HL-60 (cell line): ENCODE measurements at regions not wholly inside any gene's neighbourhood (a gene's known extent, or its start where the extent isn't known, plus 50 kb on each side); places are given as distances from the start of the nearest gene placed in this dataset.

Source experiments
- GABPA ChIP-seq: IDR thresholded peaks from 2 replicates; pipeline ENCODE4 v1.6.1; 2012; ENCODE audit warnings: low read depth
- POLR2AphosphoS5 ChIP-seq: IDR thresholded peaks from 2 replicates; pipeline ENCODE4 v1.6.1; 2012; ENCODE audit warnings: low read depth
- TF ChIP-seq, protein P1 (sequence below): IDR thresholded peaks from one replicate; pipeline ENCODE4 v1.5.1; 2011; ENCODE audit warnings: low read length, control low read depth, inconsistent platforms; ENCODE audit not compliant: insufficient read depth
- TF ChIP-seq, protein P2 (sequence below): IDR thresholded peaks from 2 replicates; pipeline ENCODE4 v1.6.1; 2012; ENCODE audit warnings: low read depth; ENCODE audit not compliant: insufficient replicate concordance

DNA sequence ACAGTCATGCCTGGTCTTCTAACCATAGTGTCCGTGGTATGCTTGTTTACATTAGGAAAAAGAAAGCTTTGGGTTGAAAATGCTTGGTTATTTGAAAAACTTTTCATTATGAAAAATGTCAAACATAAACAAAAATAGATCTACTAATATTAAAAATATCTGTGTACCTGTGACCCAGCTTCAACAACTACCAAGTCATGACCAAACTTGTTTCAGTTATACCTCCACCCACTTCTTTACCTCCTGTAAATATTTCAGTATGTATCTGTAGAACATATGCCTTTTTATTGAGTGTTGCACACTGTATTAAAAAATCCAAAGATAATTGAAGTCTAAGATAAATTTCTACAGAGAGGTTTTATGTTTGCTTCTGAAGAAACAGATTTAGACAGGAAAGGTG is 153.7 kb upstream of the GYPA start:
- TF ChIP-seq, protein P1, sequence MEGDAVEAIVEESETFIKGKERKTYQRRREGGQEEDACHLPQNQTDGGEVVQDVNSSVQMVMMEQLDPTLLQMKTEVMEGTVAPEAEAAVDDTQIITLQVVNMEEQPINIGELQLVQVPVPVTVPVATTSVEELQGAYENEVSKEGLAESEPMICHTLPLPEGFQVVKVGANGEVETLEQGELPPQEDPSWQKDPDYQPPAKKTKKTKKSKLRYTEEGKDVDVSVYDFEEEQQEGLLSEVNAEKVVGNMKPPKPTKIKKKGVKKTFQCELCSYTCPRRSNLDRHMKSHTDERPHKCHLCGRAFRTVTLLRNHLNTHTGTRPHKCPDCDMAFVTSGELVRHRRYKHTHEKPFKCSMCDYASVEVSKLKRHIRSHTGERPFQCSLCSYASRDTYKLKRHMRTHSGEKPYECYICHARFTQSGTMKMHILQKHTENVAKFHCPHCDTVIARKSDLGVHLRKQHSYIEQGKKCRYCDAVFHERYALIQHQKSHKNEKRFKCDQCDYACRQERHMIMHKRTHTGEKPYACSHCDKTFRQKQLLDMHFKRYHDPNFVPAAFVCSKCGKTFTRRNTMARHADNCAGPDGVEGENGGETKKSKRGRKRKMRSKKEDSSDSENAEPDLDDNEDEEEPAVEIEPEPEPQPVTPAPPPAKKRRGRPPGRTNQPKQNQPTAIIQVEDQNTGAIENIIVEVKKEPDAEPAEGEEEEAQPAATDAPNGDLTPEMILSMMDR: no peak
- TF ChIP-seq, protein P2, sequence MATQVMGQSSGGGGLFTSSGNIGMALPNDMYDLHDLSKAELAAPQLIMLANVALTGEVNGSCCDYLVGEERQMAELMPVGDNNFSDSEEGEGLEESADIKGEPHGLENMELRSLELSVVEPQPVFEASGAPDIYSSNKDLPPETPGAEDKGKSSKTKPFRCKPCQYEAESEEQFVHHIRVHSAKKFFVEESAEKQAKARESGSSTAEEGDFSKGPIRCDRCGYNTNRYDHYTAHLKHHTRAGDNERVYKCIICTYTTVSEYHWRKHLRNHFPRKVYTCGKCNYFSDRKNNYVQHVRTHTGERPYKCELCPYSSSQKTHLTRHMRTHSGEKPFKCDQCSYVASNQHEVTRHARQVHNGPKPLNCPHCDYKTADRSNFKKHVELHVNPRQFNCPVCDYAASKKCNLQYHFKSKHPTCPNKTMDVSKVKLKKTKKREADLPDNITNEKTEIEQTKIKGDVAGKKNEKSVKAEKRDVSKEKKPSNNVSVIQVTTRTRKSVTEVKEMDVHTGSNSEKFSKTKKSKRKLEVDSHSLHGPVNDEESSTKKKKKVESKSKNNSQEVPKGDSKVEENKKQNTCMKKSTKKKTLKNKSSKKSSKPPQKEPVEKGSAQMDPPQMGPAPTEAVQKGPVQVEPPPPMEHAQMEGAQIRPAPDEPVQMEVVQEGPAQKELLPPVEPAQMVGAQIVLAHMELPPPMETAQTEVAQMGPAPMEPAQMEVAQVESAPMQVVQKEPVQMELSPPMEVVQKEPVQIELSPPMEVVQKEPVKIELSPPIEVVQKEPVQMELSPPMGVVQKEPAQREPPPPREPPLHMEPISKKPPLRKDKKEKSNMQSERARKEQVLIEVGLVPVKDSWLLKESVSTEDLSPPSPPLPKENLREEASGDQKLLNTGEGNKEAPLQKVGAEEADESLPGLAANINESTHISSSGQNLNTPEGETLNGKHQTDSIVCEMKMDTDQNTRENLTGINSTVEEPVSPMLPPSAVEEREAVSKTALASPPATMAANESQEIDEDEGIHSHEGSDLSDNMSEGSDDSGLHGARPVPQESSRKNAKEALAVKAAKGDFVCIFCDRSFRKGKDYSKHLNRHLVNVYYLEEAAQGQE: no peak
- no peak for TF ChIP-seq POLR2AphosphoS5
- no peak for TF ChIP-seq GABPA
